NCI-H1092 treated with DMSO at 0.1 percent for 48 hours (cell line): ENCODE measurements at regions not wholly inside any gene's neighbourhood (a gene's known extent, or its start where the extent isn't known, plus 50 kb on each side); places are given as distances from the start of the nearest gene placed in this dataset.

Experiments
- DNase-seq: peaks from one replicate; lab custom pipeline; 2025; lab: John Stamatoyannopoulos, UW

- DNase-seq: peak; percentile 49
Observed at GRCh38 chr6:19752746-19753145, 84.4 kb upstream of the ID4 start.

DNA sequence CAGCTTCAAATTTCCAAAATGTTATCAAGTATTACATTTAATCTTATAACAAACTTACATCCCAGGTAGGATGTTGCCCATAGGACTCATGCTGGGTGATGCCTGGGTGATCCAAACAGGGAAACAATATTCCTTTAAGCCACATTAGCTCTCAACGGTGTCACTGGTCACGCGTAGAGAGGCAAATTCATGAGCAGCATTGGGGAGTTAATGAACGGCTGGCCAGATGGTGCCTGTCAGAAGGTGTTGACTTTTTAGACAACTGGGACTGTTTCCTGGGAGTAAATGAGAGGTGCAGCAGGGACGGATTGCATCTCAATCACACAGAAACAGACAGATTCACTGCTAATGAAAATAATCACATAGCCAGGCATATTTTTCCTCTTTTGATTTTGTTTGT is 83.3 kb upstream of the ID4 start:
- peak; percentile 82 for DNase-seq

- DNase-seq: no peak
Observed at GRCh38 chr6:19754686-19755085, 82.5 kb upstream of the ID4 start.

- no peak for DNase-seq
Observed at GRCh38 chr6:19755181-19755580, 82.0 kb upstream of the ID4 start.

DNA sequence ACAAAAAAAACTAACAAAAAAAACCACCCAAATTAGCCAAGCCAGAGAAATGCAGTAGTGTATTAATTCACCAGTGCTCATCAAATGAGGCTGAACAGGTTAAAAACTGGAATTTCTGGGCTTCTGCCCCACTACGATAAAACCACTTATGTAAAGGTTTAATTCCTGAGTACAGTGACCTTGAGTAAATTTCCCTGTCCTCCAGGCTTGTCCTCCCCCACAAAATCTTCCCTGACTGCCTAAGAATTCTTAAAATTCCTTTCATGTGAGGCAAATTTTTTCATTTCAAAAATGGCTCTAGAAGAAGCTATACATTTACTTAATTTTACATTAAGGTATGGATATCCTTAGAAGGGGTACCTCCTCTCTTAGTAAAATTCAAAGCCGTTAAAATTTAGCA is 80.1 kb upstream of the ID4 start:
- DNase-seq: no peak

- DNase-seq: no peak
Observed at GRCh38 chr6:19759117-19759880, 77.9 kb upstream of the ID4 start.

GRCh38 chr6:19761121-19761520 is 76.0 kb upstream of the ID4 start:
- no peak for DNase-seq

DNA sequence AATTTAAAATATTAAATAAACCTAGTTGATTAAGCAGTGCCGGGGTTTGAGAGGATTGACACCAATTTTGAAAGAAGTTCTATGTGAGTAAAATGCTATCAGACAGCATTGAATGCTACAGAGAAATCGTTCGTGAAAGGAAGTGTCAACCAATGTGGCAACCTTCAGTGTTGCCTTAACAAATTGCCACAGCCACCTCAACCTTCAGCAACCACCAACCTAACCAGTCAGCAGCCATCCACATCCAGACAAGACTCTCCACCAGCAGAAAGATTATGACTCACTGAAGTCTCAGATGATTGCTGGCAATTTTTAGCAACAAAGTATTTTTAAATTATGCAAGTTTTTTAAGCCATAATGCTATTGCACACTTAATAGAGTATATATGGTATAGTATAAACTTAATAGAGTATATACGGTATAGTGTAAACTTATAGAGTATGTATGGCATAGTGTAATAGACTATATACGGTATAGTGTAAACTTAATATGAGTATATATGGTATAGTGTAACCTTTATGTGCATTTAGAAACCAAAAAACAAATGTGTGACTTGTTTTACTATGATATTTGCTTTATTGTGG is 65.3 kb upstream of the ID4 start:
- no peak for DNase-seq

- DNase-seq: no peak
Observed at GRCh38 chr6:19772891-19773290, 64.3 kb upstream of the ID4 start.

DNA sequence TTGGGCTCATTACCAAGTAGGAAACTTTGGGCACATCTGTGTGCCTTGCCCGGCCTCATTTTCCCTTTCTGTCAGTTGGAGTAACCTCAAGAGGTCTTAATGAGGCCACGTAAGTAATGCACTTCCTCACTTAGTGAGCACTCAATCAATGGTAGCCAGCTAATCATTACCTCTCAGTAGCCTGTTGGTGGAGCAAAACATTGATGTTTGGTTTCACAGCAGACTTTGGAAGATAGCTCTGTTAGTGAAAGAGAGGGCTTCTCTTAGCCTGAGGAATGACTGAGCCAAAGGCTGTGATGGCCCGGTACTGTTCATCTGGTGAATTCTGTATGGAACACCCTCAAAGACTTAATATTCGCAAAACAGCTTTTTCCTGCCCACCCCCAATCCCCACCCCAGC is 55.9 kb upstream of the ID4 start:
- DNase-seq: no peak

DNA sequence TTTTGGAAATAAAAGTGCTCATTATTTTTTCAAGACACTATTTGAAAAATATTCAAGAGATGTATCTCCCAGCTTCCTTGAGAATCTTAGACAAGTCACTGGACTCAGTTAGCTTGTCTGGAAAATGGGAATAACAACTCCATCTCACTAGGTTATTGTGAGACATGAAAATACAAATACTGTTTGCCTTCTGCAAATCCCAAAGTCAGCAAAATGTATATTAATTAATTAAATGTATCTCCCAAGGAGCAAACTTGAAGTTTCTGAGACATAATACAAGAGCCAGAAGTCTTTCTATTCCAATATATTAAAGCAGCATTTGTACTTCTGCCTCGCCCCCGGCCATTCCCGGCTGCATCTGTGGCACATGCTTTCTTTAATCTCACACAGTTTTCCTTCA is 54.6 kb upstream of the ID4 start:
- no peak for DNase-seq
